ENCODE measurements at regions not wholly inside any gene's neighbourhood (a gene's known extent, or its start where the extent isn't known, plus 50 kb on each side); places are given as distances from the start of the nearest gene placed in this dataset.

GRCh38 chr4:46462733-46463132 is 72.8 kb upstream of the GABRA2 start:
- H4K20me1 ChIP-seq (replicated peaks; ENCODE audit: control insufficient read depth, insufficient read depth, low read length) = no peaks in the 10 kb centered on the region
- no peak overlapping the region for H3K27ac ChIP-seq (ENCODE audit: extremely low read depth, low read depth, low read length)
- no peaks in the 10 kb centered on the region for H3K4me1 ChIP-seq (replicated peaks in 1 of 2; ENCODE audit: control insufficient read depth in 2 of 2, insufficient read depth in 2 of 2, low read length in 2 of 2)
- ChIA-PET CTCF (ENCODE audit: low intra/inter-chr PET ratio) (no interaction called here), POLR2A (no interaction called here)
- DNase-seq (ENCODE audit: extremely low read depth in 1 of 4, low spot score in 3 of 4) = no peak
- no peak overlapping the region for H3K4me2 ChIP-seq (ENCODE audit: insufficient read depth, low read length)
- in situ Hi-C loops (cut with MboI) (no loop called here), intact Hi-C loops (cut with micrococcal nuclease) (no loop called here)
- no peaks in the 10 kb centered on the region for H3K9me3 ChIP-seq (replicated peaks; ENCODE audit: control insufficient read depth, insufficient read depth, low read depth, low read length)
- FAIRE-seq = no peak
- H3K9me1 ChIP-seq (ENCODE audit: control insufficient read depth, insufficient read depth, low read length) = no peaks in the 10 kb centered on the region
- H3K79me2 ChIP-seq (ENCODE audit: control insufficient read depth, insufficient read depth, low read length) = no peaks in the 10 kb centered on the region
- H2AFZ ChIP-seq (ENCODE audit: low read depth, low read length) = no peak overlapping the region
- H3K4me3 ChIP-seq = no peak overlapping the region
- H3K9ac ChIP-seq (ENCODE audit: insufficient read depth in 1 of 2, low read depth in 2 of 2, low read length in 2 of 2) = no peak overlapping the region
- no peaks in the 10 kb centered on the region for H3K36me3 ChIP-seq (ENCODE audit: control insufficient read depth, insufficient read depth, low read length)
- no peaks in the 10 kb centered on the region for H3K27me3 ChIP-seq (ENCODE audit: control insufficient read depth in 2 of 2, insufficient read depth in 2 of 2, low read length in 2 of 2)
- BruUV-seq (replicated peaks) = no TSS peak
- 0% methylated on average over 2 of the region's 2 CpGs for WGBS (ENCODE audit: insufficient coverage, low coverage, missing lambda C conversion rate)
- no peak for ATAC-seq
- TF ChIP-seq TRIM25 (IDR thresholded peaks at IDR 0.05; ENCODE audit: borderline replicate concordance) = no peak
- no peak for TF ChIP-seq MCM3 (IDR thresholded peaks at IDR 0.05)
- TF ChIP-seq PTTG1 (tag; IDR thresholded peaks at IDR 0.05; ENCODE audit: low read depth) = no peak
- TF ChIP-seq DACH1 (IDR thresholded peaks at IDR 0.05; ENCODE audit: partially characterized antibody) = no peak
- no peak for TF ChIP-seq ZNF696 (CRISPR knock-in tag; conservative IDR thresholded peaks at IDR 0.05)
- TF ChIP-seq ZBED1 (IDR thresholded peaks at IDR 0.05) = no peak
- no peak for TF ChIP-seq TEAD4 (IDR thresholded peaks at IDR 0.05; ENCODE audit: low read length)
- no peak for TF ChIP-seq TEAD4 (CRISPR knock-in tag; IDR thresholded peaks at IDR 0.05; ENCODE audit: borderline replicate concordance)
- no peak for TF ChIP-seq RCOR1 (IDR thresholded peaks at IDR 0.05; ENCODE audit: borderline replicate concordance in 1 of 2, low read depth in 2 of 2, low read length in 2 of 2)
- TF ChIP-seq POLR2A (conservative IDR thresholded peaks at IDR 0.05) = no peak
- TF ChIP-seq NONO (IDR thresholded peaks at IDR 0.05; ENCODE audit: low read depth in 2 of 2, low read length in 1 of 2) = no peak
- no peak for TF ChIP-seq CREM (IDR thresholded peaks at IDR 0.05; ENCODE audit: low read depth)
- TF ChIP-seq ZFX (CRISPR knock-in tag; IDR thresholded peaks at IDR 0.05) = no peak
- TF ChIP-seq KDM1A (IDR thresholded peaks at IDR 0.05) = no peak
- TF ChIP-seq CBFA2T3 (IDR thresholded peaks at IDR 0.05) = no peak
- TF ChIP-seq ESRRA (IDR thresholded peaks at IDR 0.05; ENCODE audit: borderline replicate concordance, low read depth) = no peak
- TF ChIP-seq NUFIP1 (IDR thresholded peaks at IDR 0.05; ENCODE audit: partially characterized antibody) = no peak
- no peak for TF ChIP-seq MAFG (tag; conservative IDR thresholded peaks at IDR 0.05)
